SK-N-SH treated with all-trans-retinoic acid at 6 μM for 48 hours (cell line): ENCODE measurements at regions not wholly inside any gene's neighbourhood (a gene's known extent, or its start where the extent isn't known, plus 50 kb on each side); places are given as distances from the start of the nearest gene placed in this dataset.

Source experiments
- ATAC-seq: fragments of 200-7000 bp; cut with Tn5 transposase; 3 replicates; pipeline ENCODE4 v1.9.1; 2020; ENCODE audit warnings: mild to moderate bottlenecking, moderate library complexity
- ARNTL ChIP-seq: fragments of 450-650 bp; formaldehyde crosslinking; IDR thresholded peaks from 2 replicates; pipeline ENCODE4 v1.5.0; 2020; ENCODE audit warnings: low read depth, mild to moderate bottlenecking, moderate library complexity, borderline replicate concordance
- CSDC2 ChIP-seq: fragments of 250-450 bp; sonication (Bioruptor Pico); IDR thresholded peaks from 2 replicates; pipeline ENCODE4 v1.5.0; 2020; ENCODE audit warnings: mild to moderate bottlenecking, moderate library complexity
- ESRRG ChIP-seq: fragments of 250-450 bp; sonication (Bioruptor Pico); IDR thresholded peaks from 2 replicates; pipeline ENCODE4 v1.6.1; 2021; ENCODE audit warnings: mild to moderate bottlenecking
- GLIS3 ChIP-seq: fragments of 250-450 bp; sonication (Bioruptor Pico); IDR thresholded peaks from 2 replicates; pipeline ENCODE4 v1.5.0; 2020; ENCODE audit warnings: mild to moderate bottlenecking, moderate library complexity
- ISL1 ChIP-seq: fragments of 250-450 bp; sonication (Bioruptor Pico); IDR thresholded peaks from 2 replicates; pipeline ENCODE4 v2.1.2; 2022; ENCODE audit warnings: mild to moderate bottlenecking, moderate library complexity
- OSR1 ChIP-seq: fragments of 250-450 bp; sonication (Bioruptor Pico); IDR thresholded peaks from 2 replicates; pipeline ENCODE4 v1.8.0; 2022; ENCODE audit warnings: moderate library complexity, mild to moderate bottlenecking, inconsistent platforms
- PPARA ChIP-seq: fragments of 250-450 bp; sonication (Bioruptor Pico); IDR thresholded peaks from 2 replicates; pipeline ENCODE4 v1.5.0; 2020; ENCODE audit warnings: mild to moderate bottlenecking, borderline replicate concordance
- RARB ChIP-seq: fragments of 250-450 bp; sonication (Bioruptor Pico); IDR thresholded peaks from 2 replicates; pipeline ENCODE4 v1.8.0; 2021; ENCODE audit warnings: mild to moderate bottlenecking, moderate library complexity
- SNAI2 ChIP-seq: fragments of 250-450 bp; sonication (Bioruptor Pico); IDR thresholded peaks from 2 replicates; pipeline ENCODE4 v1.5.0; 2020; ENCODE audit warnings: mild to moderate bottlenecking, moderate library complexity
- TOX ChIP-seq: fragments of 250-450 bp; sonication (Bioruptor Pico); IDR thresholded peaks from 2 replicates; pipeline ENCODE4 v1.8.0; 2021; ENCODE audit warnings: mild to moderate bottlenecking, moderate library complexity, borderline replicate concordance
- ZC3H10 ChIP-seq: fragments of 250-450 bp; sonication (Bioruptor Pico); IDR thresholded peaks from 2 replicates; pipeline ENCODE4 v1.5.1; 2021; ENCODE audit warnings: mild to moderate bottlenecking, moderate library complexity
- ZFP3 ChIP-seq: fragments of 250-450 bp; sonication (Bioruptor Pico); IDR thresholded peaks from 2 replicates; pipeline ENCODE4 v1.5.0; 2020; ENCODE audit warnings: mild to moderate bottlenecking, moderate library complexity
- ZFP30 ChIP-seq: fragments of 450-650 bp; formaldehyde crosslinking; IDR thresholded peaks from 2 replicates; pipeline ENCODE4 v1.5.0; 2022; ENCODE audit warnings: mild to moderate bottlenecking, moderate library complexity
- ZNF565 ChIP-seq: fragments of 450-650 bp; formaldehyde crosslinking; conservative IDR thresholded peaks from 2 replicates; pipeline ENCODE4 v1.5.0; 2020; ENCODE audit warnings: low read depth, mild to moderate bottlenecking, moderate library complexity
- ZNF70 ChIP-seq: fragments of 450-650 bp; formaldehyde crosslinking; IDR thresholded peaks from 2 replicates; pipeline ENCODE4 v1.5.0; 2020; ENCODE audit warnings: mild to moderate bottlenecking, moderate library complexity
- ZNF8 ChIP-seq: fragments of 450-650 bp; formaldehyde crosslinking; IDR thresholded peaks from 2 replicates; pipeline ENCODE4 v1.5.0; 2020; ENCODE audit warnings: mild to moderate bottlenecking, moderate library complexity
- TF ChIP-seq, protein P1 (sequence below): fragments of 250-450 bp; sonication (Bioruptor Pico); IDR thresholded peaks from 2 replicates; pipeline ENCODE4 v1.5.0; 2020; ENCODE audit warnings: mild to moderate bottlenecking, moderate library complexity
- TF ChIP-seq, protein P2 (sequence below): fragments of 250-450 bp; sonication (Bioruptor Pico); IDR thresholded peaks from 2 replicates; pipeline ENCODE4 v1.8.0; 2020; ENCODE audit warnings: mild to moderate bottlenecking, moderate library complexity, borderline replicate concordance
- TF ChIP-seq, protein P3 (sequence below): fragments of 250-450 bp; sonication (Bioruptor Pico); IDR thresholded peaks from 2 replicates; pipeline ENCODE4 v1.5.1; 2020; ENCODE audit warnings: low read depth, mild to moderate bottlenecking, moderate library complexity
- TF ChIP-seq, protein P4 (sequence below): fragments of 250-450 bp; sonication (Bioruptor Pico); IDR thresholded peaks from 2 replicates; pipeline ENCODE4 v1.8.0; 2021; ENCODE audit warnings: low read depth, mild to moderate bottlenecking, moderate library complexity, borderline replicate concordance

DNA sequence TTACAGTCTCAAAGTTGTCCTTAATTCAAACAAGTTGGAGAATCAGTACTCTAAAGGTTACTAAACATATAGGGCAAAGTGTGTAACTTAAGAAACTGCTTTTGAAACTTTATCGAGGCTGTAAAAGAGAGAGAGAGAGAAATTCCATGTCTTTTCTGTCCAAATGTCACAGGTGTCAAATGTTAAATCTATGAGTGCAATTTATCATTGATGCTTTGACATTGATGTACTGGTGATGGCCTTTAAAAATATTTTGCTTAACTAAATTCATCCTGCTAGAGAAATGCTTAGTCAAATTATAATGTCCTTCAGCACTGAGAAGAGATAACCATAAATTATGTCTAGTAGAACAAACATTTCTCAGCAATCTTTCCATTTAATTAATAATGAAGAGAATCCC is 1602.1 kb upstream of the TMEFF2 start:
- no peak for ATAC-seq
- TF ChIP-seq TOX (CRISPR knock-in tag) (no peak), ZC3H10 (CRISPR knock-in tag) (no peak), ZNF70 (CRISPR knock-in tag) (no peak), ZNF8 (CRISPR knock-in tag) (no peak), ISL1 (CRISPR knock-in tag) (no peak)
- TF ChIP-seq, protein P1, sequence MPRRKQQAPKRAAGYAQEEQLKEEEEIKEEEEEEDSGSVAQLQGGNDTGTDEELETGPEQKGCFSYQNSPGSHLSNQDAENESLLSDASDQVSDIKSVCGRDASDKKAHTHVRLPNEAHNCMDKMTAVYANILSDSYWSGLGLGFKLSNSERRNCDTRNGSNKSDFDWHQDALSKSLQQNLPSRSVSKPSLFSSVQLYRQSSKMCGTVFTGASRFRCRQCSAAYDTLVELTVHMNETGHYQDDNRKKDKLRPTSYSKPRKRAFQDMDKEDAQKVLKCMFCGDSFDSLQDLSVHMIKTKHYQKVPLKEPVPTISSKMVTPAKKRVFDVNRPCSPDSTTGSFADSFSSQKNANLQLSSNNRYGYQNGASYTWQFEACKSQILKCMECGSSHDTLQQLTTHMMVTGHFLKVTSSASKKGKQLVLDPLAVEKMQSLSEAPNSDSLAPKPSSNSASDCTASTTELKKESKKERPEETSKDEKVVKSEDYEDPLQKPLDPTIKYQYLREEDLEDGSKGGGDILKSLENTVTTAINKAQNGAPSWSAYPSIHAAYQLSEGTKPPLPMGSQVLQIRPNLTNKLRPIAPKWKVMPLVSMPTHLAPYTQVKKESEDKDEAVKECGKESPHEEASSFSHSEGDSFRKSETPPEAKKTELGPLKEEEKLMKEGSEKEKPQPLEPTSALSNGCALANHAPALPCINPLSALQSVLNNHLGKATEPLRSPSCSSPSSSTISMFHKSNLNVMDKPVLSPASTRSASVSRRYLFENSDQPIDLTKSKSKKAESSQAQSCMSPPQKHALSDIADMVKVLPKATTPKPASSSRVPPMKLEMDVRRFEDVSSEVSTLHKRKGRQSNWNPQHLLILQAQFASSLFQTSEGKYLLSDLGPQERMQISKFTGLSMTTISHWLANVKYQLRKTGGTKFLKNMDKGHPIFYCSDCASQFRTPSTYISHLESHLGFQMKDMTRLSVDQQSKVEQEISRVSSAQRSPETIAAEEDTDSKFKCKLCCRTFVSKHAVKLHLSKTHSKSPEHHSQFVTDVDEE (CRISPR knock-in tag), result no peak
- TF ChIP-seq, protein P2, sequence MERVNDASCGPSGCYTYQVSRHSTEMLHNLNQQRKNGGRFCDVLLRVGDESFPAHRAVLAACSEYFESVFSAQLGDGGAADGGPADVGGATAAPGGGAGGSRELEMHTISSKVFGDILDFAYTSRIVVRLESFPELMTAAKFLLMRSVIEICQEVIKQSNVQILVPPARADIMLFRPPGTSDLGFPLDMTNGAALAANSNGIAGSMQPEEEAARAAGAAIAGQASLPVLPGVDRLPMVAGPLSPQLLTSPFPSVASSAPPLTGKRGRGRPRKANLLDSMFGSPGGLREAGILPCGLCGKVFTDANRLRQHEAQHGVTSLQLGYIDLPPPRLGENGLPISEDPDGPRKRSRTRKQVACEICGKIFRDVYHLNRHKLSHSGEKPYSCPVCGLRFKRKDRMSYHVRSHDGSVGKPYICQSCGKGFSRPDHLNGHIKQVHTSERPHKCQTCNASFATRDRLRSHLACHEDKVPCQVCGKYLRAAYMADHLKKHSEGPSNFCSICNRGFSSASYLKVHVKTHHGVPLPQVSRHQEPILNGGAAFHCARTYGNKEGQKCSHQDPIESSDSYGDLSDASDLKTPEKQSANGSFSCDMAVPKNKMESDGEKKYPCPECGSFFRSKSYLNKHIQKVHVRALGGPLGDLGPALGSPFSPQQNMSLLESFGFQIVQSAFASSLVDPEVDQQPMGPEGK (CRISPR knock-in tag), result no peak
- TF ChIP-seq, protein P3, sequence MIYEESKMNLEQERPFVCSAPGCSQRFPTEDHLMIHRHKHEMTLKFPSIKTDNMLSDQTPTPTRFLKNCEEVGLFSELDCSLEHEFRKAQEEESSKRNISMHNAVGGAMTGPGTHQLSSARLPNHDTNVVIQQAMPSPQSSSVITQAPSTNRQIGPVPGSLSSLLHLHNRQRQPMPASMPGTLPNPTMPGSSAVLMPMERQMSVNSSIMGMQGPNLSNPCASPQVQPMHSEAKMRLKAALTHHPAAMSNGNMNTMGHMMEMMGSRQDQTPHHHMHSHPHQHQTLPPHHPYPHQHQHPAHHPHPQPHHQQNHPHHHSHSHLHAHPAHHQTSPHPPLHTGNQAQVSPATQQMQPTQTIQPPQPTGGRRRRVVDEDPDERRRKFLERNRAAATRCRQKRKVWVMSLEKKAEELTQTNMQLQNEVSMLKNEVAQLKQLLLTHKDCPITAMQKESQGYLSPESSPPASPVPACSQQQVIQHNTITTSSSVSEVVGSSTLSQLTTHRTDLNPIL (CRISPR knock-in tag), result no peak

DNA sequence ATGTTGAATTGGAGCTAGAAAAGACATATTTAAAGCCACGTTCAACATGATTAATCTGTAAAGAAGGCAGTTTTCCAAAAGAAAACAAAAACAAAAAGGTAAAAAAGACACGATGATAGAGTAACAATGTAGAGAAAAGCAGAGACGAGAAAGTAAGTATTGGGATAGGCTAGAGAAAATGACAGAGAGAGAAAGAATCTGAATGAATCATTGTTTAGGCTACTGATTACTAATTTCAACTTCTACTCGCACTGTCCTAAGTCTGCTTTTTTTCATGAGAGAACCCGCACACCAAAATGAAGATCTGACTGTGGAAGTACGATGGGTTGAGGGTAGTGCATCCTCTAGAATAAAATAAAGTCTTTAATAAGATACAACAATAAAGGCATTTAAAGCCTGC is 1599.2 kb upstream of the TMEFF2 start:
- ATAC-seq, result peak; percentile 76
- TF ChIP-seq CSDC2 (CRISPR knock-in tag) (no peak), ZNF8 (CRISPR knock-in tag) (no peak), TOX (CRISPR knock-in tag) (no peak)

DNA sequence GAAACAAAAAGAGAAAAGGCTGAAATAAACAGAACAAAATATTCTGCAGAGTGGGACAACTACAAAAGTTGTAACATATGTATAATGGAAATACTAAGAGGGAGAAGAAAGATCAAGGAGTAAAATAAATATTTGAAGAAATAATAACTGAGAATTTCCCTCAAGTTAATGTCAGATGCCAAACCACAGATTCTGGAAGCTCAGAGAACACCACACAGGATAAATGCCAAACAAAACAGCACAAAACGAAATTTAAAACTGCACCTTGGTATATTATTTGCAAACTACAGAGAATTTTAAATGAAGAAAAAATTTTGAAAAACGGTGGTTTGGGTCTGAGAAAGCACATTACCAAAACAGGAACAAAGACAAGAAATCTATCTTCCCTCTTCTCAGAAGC is 1588.9 kb upstream of the TMEFF2 start:
- TF ChIP-seq CSDC2 (CRISPR knock-in tag), result no peak
- TF ChIP-seq ZNF565 (CRISPR knock-in tag), result no peak
- no peak for TF ChIP-seq ESRRG (CRISPR knock-in tag)
- no peak for TF ChIP-seq ZNF8 (CRISPR knock-in tag)
- no peak for TF ChIP-seq RARB (CRISPR knock-in tag)
- TF ChIP-seq OSR1 (CRISPR knock-in tag), result no peak
- no peak for TF ChIP-seq ZFP30 (CRISPR knock-in tag)
- no peak for ATAC-seq

DNA sequence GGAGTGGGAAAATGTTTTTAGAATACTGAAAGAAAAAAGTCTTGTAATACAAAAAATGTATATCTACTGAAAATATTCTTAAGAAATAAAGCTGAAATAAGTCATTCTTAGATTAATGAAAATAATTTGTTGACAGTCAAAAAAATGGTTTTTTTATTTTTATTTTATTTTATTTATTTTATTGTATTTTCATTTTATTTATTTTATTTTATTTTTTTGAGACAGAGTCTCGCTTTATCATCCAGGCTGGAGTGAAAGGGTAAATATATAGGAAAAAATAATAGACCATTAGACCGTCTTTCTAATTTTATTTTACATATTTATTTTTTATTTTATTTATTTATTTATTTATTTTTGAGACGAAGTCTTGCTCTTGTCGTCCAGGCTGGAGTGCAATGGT is 1583.6 kb upstream of the TMEFF2 start:
- no peak for TF ChIP-seq GLIS3
- no peak for TF ChIP-seq ZNF565 (CRISPR knock-in tag)
- TF ChIP-seq SNAI2 (CRISPR knock-in tag), result no peak
- TF ChIP-seq TOX (CRISPR knock-in tag), result no peak
- TF ChIP-seq OSR1 (CRISPR knock-in tag), result no peak
- no peak for TF ChIP-seq PPARA (CRISPR knock-in tag)
- TF ChIP-seq ZFP3, result no peak
- TF ChIP-seq, protein P4, sequence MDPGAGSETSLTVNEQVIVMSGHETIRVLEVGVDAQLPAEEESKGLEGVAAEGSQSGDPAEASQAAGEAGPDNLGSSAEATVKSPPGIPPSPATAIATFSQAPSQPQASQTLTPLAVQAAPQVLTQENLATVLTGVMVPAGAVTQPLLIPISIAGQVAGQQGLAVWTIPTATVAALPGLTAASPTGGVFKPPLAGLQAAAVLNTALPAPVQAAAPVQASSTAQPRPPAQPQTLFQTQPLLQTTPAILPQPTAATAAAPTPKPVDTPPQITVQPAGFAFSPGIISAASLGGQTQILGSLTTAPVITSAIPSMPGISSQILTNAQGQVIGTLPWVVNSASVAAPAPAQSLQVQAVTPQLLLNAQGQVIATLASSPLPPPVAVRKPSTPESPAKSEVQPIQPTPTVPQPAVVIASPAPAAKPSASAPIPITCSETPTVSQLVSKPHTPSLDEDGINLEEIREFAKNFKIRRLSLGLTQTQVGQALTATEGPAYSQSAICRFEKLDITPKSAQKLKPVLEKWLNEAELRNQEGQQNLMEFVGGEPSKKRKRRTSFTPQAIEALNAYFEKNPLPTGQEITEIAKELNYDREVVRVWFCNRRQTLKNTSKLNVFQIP (CRISPR knock-in tag), result no peak
- TF ChIP-seq ARNTL (CRISPR knock-in tag), result no peak
- TF ChIP-seq ZC3H10 (CRISPR knock-in tag), result no peak
- no peak for TF ChIP-seq CSDC2 (CRISPR knock-in tag)
- TF ChIP-seq ISL1 (CRISPR knock-in tag), result no peak
- ATAC-seq, result no peak

DNA sequence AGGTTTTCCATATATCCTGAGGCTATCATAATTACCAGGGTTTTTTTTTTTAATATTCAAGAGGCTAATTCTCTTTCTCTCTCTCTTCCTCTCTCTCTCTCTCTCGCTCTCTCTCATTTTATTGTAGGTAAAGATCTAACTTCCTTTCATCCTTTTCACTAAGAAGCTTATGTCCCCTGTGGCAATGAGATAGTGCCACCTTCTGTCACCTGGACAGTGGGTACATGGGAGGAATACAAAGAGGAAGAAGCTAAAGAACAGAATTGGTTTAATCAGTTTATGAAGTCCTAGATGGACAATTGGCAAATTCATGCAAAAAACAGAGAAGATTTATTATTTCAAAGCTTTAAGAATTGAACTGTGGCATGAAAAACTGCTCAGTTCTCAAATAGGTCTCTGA is 1582.3 kb upstream of the TMEFF2 start:
- TF ChIP-seq, protein P2 (CRISPR knock-in tag), result no peak
- TF ChIP-seq, protein P1 (CRISPR knock-in tag), result no peak
- no peak for ATAC-seq
